GM21825 (cell line): ENCODE measurements at regions not wholly inside any gene's neighbourhood (a gene's known extent, or its start where the extent isn't known, plus 50 kb on each side); places are given as distances from the start of the nearest gene placed in this dataset.

ENCODE experiments used
- ATAC-seq: cut with Tn5 transposase; IDR thresholded peaks from one replicate; pipeline ENCODE4 v1.9.1; 2021; ENCODE audit warnings: mild to moderate bottlenecking, moderate library complexity; ENCODE audit not compliant: unreplicated experiment

DNA sequence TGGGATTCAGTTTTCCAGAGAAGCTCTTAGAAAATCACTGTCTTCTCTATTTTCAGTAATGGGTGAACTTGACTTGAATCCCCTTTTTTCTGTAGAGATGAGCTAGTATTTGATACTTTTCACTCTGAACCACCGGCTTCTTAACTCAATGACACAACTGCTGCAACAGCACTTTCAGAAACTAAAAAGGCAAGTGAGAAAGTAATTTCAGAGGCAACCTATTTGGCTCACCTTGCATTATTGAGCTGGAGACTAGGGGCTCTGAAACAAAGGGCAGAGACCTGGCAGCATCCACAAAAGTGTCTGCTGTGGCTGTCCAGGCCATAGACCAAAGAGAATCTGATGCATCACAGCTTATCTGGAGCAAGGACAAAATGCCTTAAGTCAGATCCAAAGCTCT, 289.8 kb upstream of the IRAK1BP1 start:
- ATAC-seq: no peak

DNA sequence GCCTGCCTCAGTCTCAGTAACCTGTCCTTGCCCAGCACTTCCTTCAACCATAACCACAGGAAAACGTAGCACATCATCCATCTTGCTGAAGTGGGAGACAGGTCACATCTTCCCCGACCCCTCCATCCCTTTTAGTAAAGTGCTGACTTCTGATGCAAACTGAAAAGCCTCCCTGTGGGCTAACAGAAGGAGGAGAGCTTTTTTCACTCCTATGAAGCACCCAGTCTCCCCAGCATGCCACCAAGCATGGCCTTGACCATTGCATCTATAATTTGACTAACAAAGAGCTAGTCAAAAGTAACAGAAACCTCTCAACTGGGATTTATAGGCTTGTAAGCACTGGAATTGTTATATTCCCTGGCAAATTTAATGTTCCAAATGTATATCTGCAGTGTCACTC, 288.9 kb upstream of the IRAK1BP1 start:
- no peak for ATAC-seq

DNA sequence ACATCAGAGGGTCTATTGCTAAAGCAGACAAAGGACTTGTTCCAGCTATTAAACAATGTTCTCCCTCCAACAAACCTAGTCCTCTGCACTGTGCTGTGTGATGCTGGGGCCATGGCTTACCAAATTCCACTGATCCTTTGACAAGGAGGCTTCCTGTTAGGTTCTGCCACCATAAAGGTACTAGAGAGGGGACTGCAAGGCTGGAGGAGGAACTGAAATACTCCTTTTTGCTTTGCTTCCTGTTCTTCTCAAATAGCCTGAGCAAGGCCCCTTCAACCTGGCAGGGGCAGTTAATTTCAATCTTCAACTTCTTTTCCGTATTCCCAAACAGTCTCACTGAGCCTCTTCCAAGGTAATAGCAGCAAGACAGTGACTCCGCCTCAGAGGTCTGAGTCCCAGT, 286.4 kb upstream of the IRAK1BP1 start:
- no peak for ATAC-seq

DNA sequence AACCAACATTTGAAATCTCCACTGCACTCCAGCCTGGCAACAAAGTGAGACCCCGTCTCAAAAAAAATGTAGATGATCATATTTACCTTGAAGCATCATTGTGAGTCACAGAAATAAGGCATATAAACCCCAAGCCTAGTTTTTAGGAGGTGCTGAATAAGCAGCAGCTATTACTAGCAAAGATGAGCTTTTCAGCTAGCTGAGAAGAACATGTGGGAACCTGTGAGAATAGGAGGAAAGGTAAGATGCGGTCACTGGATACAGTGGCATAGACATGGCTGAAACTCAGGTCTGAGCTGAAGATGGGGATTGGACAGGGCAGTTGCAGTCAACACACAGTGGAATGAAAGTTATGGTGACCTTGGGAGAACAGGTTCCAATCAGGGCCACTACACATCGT, 284.3 kb upstream of the IRAK1BP1 start:
- no peak for ATAC-seq

DNA sequence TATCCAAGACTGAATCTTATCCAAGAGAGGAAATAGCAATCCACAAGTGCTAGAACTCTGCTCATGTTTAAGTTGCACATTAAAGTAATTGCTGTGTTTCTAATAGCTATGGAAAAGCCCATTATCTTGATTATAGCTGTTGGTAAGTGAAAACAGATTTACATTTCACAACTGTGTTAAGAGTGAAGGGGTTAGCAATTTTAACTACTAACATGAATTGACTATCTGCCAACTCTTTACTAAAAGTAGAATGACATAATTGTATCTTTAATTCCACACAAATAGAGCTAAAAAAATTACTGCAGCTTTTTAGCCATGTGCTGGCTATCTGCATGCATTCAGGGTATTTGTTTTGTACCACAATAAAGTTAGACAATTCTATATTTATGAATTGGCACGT, 277.9 kb upstream of the IRAK1BP1 start:
- ATAC-seq: no peak

DNA sequence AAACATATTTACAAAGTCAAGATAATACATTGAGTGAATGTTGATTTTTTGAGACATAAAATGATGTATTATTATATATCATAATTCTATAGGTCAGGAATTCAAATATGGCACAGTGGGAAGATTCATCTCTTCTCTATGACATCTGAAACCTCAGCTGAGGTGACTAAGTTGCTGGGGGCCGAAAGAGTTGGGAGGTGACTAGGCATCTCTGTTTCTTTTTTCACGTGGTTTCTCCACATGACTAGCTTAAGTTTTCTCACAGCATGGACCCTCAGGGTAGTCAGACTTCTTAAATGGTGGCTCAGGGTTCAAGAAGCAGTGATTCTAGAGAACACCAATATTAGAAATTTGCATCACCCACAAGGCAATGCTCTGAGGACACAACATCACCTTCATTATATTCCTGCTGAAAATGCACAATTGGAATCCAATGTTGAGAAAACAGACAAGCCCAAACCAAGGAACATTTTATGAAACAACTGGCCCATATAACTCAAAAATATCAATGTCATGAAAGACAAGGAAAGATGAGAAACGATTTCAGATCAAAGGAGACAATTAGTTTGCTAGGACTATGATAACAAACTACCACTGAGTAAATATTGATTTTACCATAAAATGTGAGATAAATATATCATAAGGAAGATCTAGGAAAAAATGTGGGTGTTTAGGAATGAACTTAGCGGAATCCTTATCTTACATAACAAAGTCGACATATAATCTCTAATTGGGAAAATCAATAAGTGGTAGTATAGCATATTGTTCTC, 273.3 kb upstream of the IRAK1BP1 start:
- ATAC-seq: no peak

DNA sequence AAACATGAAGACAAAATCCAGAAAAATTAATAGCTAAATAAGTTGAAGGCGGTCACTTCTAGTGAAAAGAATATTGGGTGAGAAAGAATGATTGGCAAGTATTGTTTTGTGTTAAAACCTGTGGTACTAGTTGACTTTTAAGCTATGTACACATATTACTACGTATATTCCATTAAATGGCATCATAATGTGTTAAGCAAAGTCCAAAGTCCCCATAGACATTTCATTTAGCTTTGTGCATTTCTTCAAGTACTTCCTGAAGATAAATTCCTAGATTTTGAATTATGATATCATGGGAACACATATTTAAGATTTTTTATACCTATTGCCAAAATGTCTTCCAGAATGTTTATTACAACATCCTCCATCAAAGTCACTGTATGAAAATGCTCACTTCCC, 272.7 kb upstream of the IRAK1BP1 start:
- ATAC-seq: no peak

DNA sequence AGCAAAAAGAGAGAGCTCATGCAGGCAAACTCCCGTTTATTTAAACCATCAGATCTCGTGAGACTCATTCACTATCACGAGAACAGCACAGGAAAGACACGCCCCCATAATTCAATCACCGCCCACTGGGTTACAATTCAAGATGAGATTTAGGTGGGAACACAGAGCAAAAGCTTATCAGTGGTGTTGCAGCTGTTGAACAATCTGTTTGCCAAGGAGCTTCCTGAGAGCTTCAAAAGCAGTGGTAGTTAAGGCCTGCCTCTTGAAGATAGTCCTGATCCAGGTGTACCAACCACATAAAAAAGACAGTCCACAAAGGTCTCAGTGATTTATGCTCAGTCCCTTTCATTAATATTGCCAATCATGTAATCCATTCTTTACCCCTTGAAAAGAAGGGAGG, 269.4 kb upstream of the IRAK1BP1 start:
- no peak for ATAC-seq

DNA sequence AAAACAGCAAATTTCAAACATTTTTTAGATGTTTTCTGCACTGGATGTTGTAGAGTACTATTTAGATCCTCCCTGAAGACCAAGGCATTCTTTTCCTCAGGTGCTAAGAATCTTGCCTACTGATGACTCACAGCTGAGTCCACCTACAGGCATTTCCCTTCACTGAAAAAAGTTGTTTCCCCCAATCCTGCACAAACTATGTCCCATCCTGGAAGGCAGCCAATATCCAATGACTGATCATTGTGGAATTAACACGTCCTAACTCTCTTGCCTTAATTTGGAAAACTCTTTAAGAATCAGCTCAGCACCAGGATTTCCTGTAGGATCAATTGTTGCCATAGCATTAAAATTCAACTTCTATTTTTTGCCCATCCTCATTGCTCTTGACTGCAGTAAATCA, 268.4 kb upstream of the IRAK1BP1 start:
- ATAC-seq: no peak

DNA sequence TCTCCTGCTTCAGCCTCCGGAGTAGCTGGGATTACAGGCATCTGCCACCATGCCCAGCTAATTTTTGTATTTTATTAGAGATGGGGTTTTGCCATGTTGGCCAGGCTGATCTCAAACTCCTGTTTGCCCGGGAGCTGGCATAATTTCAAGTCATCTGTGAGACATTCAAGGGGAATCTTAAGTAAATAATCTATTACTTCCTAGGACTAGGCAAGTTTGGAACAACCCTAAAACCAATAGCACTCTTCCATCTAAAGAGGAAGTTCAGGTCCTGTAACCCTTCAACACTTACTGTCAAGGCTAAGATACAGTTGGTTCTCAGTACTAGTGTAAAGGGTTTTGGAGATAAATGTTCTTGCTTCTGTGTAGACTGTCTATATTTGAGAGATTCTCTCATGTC, 267.8 kb upstream of the IRAK1BP1 start:
- no peak for ATAC-seq

DNA sequence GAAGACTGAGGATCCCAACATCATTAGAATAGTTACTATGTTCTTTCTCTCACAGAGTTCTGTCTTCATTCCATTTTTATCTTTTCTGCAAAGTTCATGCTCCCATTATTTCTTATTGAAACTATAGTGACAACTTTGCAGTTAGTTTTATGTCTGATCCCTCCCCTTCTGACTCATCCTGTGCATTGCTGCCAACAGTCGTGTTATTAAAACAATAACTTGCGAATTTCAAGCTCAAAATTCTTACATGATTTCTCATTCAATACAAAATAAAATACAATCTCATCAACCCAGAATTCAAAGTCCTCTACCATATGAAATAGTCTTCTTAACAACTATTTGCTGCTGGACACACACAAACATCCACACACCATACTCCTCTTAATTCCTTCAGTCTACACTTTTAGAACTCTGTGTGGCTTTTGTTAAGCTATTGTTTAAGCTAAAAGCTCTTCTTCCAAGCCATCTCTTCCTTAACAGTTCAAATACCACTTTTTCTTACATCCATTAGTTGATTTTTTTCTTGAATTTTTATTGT, 261.4 kb upstream of the IRAK1BP1 start:
- no peak for ATAC-seq

DNA sequence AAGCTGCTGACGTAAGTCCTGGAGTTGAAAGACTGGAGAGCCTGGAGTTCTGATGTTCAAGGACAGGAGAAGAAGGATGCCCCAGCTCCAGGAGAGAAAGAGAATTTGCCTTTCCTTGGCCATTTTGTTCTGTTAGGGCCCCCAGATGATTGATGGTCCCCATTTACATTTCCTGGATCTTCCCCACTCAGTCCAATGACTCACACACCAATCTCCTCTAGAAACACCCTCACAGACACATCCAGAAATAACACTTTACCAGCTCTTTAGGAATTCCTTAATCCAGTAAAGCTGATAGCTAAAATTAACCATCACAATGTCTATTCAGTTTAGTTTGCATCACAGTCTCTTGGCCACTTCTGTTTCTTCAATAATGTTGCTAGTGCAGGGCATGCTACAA, 260.2 kb upstream of the IRAK1BP1 start:
- no peak for ATAC-seq

DNA sequence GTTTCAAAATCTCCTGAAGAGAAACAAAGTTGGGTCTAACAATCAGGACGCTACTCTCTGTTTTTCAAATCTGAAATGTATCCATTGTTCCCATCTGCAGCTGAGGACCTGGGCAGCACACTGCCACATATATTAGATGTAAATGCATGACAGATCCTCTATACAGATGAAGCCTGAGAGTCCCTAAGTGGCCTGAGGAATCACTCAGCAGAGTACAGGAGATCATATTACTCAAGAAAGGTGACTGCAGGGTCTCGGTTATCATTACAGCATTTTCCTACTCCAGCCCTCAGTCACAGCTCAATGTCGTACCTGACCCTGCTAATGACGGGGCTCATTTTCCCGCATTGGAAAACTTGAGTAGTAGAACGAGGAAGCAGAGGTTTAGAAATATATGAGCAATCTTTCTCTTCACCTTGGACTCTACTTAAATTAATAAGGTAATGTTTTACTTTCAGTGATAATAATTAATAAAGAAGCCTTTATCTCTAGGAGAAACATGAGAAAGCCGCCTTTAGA, 256.2 kb upstream of the IRAK1BP1 start:
- ATAC-seq: no peak

DNA sequence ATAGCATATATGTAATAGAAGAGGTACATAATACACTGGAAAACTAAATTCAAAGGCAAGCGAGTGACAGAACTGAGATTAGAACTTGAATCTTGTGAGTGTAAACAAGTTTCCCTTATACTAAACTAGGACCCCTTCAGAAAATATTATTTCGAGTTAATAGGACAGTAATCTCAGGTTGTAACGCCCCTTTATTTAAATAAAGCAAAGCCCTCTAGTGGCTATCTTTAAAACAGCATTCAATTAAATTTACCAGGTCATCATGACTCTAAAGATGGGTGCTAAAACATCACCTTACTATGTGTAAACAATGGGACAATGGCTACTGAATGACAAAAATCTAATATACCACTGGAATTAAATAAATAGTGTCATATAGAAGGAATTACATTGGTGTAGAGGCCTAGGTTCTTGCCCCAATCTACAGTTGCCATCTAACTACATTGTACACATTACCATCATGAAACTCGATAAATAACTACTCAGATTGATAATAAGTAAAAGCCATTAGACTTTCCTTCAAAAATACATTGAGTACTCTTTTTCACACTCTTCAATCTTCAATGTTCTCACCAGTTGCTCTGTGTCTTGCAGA, 255.4 kb upstream of the IRAK1BP1 start:
- no peak for ATAC-seq

DNA sequence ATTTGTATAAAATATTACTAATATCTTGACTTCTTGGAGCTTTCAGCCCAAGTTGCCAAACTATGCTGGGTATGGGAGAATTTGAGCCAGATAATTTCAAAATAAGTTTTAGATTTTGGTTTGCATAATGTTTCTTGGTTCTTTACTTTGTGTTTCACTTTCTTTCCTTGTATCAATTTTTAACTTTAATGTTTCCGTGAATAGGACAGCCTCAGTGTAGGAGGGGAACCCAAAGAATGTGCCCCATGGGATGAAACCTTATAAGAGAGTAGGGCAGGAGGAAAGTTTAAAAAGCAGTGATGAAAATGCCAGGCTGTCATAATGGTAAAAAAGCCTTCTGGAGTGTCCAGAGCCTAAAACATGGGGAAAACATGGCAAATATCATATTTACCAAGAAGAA, 252.4 kb upstream of the IRAK1BP1 start:
- peak; percentile 28 for ATAC-seq

DNA sequence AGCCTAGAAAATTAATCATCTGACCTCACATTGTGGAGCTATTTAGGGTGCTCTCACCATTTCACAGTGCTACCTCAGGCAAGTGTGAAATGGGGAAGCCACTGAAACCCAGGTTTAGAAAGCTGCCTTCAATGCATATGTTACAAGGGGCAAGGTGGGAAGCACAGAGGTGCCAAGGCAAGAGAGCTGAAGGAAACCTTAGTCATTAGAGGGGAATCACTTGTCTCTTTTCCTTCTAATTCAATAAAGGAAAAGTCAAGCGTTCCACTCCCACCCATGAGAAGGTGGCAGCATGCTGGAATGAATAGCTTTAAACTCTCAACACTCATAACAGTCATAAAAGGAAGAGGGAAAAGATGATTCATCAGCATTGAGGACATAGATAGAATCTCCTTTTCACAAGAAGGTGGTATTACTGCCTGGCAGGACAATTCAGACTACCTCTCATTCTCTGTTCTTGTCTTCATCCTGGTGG, 251.9 kb upstream of the IRAK1BP1 start:
- ATAC-seq: peak; percentile 61

DNA sequence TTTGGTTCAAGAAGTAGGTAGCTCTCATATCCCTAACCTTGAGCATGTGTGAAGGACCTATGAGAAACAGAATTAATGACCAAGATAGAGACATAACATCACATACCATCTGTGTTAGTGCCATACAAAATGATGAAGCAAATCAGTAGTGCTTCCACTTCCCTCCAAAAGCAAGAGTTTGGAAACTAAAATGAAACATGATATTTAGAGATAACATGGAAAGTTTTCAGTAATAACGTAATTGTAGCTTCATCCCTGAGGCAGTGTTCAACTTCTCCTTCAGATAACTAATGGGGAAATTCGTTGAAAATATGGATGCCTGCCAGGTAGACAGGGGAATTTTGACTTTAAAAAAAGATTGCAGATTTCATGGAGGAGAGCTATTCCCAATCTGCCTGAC, 248.4 kb upstream of the IRAK1BP1 start:
- no peak for ATAC-seq

DNA sequence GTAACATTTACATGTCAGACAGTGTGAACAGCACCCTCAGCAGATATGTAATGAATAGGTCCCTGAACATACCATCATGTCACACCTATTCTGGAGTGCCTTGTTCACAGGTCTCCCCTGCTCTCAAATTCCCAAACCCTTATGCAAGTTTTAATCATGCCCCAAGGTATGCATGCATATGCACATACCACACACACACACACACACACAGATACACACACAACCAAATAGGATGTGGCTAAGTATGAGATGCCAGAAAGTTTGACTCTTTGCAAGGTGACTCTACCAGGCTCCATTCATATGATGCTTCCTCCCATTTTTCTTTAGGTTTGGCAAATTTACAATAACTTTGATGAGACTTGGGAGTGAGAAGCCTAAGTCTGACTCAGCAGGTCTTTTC, 243.8 kb upstream of the IRAK1BP1 start:
- ATAC-seq: no peak

DNA sequence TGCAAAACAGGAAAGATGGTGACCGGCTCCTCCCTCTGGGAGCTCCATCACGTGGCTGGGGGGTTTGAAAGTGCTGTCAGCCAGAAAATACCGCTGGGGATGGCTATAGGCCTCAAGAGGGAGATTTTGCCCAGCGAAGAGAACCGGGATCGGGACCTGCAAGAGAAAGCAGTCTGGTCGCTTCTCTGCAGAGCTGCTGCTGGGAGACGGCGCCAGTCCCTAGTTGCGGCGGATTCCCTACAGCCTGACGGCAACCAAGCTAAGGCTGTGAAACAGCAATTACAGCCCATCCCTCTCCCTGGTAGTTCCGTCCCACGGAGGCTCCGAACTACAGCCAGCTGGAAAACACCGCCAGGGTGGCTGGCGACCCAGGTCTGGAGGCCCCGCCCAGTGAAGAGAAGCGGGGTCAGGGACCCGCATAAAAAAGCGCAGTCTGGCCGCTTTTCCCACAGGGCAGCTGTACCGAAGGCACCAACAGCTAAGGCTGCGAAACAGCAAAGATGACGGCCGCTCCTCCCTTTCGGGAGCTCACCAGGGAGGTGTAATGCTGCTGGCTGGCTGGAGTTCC, 238.1 kb upstream of the IRAK1BP1 start:
- ATAC-seq: no peak

DNA sequence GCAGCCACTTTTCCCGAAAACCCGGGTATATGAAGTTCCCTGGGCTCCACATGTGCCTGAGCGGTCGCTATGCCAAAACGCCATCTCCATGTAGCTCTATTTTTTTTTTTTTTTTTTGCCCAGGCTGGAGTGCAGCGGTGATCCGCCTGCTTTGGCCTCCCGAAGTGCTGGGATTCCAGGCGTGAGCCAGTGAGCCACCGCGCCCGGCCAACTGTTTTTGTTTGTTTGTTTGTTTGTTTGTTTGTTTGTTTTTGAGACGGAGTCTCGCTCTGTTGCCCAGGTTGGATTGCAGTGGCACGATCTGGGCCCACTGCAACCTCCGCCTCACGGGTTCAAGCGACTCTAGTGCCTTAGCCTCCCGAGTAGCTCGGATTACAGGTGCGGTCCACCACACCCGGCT, 237.5 kb upstream of the IRAK1BP1 start:
- no peak for ATAC-seq

DNA sequence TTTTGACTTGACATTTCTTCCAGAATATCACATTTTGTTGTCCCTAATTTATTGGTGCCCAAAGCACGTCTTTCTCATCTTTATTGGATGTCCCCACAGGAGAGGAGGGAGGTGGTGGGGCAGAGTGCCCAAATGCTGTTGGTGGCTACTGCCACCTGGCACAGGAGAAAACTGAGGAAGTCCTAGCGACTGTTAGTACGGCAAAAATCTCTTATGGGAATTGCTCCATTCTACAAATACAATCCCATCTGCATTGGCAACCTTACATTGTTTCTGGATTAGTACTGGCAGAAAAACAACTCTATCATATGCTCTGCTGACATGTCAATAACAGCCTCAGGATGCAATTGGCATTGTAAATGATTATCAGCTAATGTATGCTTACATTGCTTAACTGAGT, 235.4 kb upstream of the IRAK1BP1 start:
- ATAC-seq: no peak
